Loucy (cell line): ENCODE measurements at regions not wholly inside any gene's neighbourhood (a gene's known extent, or its start where the extent isn't known, plus 50 kb on each side); places are given as distances from the start of the nearest gene placed in this dataset.

ENCODE experiments used
- EZH2phosphoT487 ChIP-seq: fragments of 200-600 bp; IDR thresholded peaks from 2 replicates; pipeline ENCODE4 v1.6.1; 2018; ENCODE audit warnings: antibody characterized with exemption, mild to moderate bottlenecking, moderate library complexity, borderline replicate concordance
- TF ChIP-seq, protein P1 (sequence below): fragments of 200-600 bp; sonication (generic); conservative IDR thresholded peaks from 2 replicates; pipeline ENCODE4 v1.5.1; 2014; ENCODE audit warnings: mild to moderate bottlenecking, antibody characterized with exemption, low read length

- TF ChIP-seq, protein P1, sequence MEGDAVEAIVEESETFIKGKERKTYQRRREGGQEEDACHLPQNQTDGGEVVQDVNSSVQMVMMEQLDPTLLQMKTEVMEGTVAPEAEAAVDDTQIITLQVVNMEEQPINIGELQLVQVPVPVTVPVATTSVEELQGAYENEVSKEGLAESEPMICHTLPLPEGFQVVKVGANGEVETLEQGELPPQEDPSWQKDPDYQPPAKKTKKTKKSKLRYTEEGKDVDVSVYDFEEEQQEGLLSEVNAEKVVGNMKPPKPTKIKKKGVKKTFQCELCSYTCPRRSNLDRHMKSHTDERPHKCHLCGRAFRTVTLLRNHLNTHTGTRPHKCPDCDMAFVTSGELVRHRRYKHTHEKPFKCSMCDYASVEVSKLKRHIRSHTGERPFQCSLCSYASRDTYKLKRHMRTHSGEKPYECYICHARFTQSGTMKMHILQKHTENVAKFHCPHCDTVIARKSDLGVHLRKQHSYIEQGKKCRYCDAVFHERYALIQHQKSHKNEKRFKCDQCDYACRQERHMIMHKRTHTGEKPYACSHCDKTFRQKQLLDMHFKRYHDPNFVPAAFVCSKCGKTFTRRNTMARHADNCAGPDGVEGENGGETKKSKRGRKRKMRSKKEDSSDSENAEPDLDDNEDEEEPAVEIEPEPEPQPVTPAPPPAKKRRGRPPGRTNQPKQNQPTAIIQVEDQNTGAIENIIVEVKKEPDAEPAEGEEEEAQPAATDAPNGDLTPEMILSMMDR = no peak
- no peak for TF ChIP-seq EZH2phosphoT487
Observed at GRCh38 chr3:70646635-70647034, 334.2 kb upstream of the MDFIC2 start.
